Heart left ventricle (tissue), 13 donors: ENCODE measurements at regions not wholly inside any gene's neighbourhood (a gene's known extent, or its start where the extent isn't known, plus 50 kb on each side); places are given as distances from the start of the nearest gene placed in this dataset.

Source experiments
- POLR2A ChIP-seq, 2 donors: fragments of 450-650 bp; IDR thresholded peaks; one replicate each; pipeline ENCODE4 v1.6.1; 2017; ENCODE audit warnings: antibody characterized with exemption in 2 of 2, mild to moderate bottlenecking in 2 of 2, moderate library complexity in 2 of 2
- TF ChIP-seq, protein P1 (sequence below), 12 donors: fragments of 200-600 bp; sonication (generic) in 4 of 12; IDR thresholded peaks; one replicate each; pipeline versions ENCODE4 v1.5.0 to v1.8.0; 2018 to 2022; ENCODE audit warnings: antibody characterized with exemption in 12 of 12, mild to moderate bottlenecking in 5 of 12
- donor health status: ischemic (EF 13 %, LVEDD 7.1; RV severe dilation, severe dysfunction).
- donor health status: DM: no; HTN: yes; CAD: no.
- donor health status: DM: no; HTN: no; CAD: no.
- donor health status: ischemic (EF 25% LVEDD 6.9; RV normal size, moderate dysfunction).
- donor health status: ischemic (EF 25% LVEDD 5.7; RV mildly dilated, moderate dysfunction).
- donor health status: ischemic (EF 35%, LVEDD 5.7; RV mildly dilated, moderate dysfunction).
- donor health status: nonischemic (EF 11% LVEDD 7.7; RV severe dilation, severe dysfunction).
- donor health status: DM: yes; HTN: yes; CAD: no.
- donor health status: PGD.
- donor health status: ischemic (EF 29% LVEDD 5.4; RV normal size, mild dysfunction).
- donor health status: nonischemic (EF 23%, LVEDD 6.1; RV moderate dilation, normal function).

DNA sequence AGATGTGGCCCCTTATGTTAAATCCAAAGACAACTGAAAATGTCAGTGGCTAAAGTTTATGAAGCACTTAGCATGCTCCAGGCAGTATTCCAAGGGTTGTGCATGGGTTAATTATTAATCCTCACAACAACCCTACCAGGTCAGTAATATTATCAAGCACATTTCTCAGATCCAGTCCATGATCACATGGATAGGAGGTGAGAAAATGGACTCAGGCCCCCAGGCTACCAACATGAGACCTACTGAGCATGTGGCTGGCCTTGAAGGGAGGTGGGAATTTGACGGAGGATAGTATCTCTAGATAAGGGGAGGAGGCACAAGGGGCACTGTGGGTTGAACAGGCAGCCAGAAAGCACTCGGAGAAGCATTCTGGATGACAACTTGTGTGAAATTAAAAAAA is 412.0 kb downstream of the MEIS1 start:
- TF ChIP-seq, protein P1, sequence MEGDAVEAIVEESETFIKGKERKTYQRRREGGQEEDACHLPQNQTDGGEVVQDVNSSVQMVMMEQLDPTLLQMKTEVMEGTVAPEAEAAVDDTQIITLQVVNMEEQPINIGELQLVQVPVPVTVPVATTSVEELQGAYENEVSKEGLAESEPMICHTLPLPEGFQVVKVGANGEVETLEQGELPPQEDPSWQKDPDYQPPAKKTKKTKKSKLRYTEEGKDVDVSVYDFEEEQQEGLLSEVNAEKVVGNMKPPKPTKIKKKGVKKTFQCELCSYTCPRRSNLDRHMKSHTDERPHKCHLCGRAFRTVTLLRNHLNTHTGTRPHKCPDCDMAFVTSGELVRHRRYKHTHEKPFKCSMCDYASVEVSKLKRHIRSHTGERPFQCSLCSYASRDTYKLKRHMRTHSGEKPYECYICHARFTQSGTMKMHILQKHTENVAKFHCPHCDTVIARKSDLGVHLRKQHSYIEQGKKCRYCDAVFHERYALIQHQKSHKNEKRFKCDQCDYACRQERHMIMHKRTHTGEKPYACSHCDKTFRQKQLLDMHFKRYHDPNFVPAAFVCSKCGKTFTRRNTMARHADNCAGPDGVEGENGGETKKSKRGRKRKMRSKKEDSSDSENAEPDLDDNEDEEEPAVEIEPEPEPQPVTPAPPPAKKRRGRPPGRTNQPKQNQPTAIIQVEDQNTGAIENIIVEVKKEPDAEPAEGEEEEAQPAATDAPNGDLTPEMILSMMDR (IDR thresholded peaks at IDR 0.05), result no peak
- no peak for TF ChIP-seq POLR2A (IDR thresholded peaks at IDR 0.05)
